NT2/D1 (cell line): ENCODE measurements at regions not wholly inside any gene's neighbourhood (a gene's known extent, or its start where the extent isn't known, plus 50 kb on each side); places are given as distances from the start of the nearest gene placed in this dataset.

ENCODE experiments used
- SUZ12 ChIP-seq: IDR thresholded peaks from 2 replicates; pipeline ENCODE4 v1.6.1; 2011; ENCODE audit not compliant: insufficient read length, insufficient read depth; ENCODE audit errors: extremely low read depth
- YY1 ChIP-seq: IDR thresholded peaks from 2 replicates; pipeline ENCODE4 v1.6.1; 2011; ENCODE audit not compliant: insufficient read length, insufficient read depth
- ZNF274 ChIP-seq: IDR thresholded peaks from 2 replicates; pipeline ENCODE4 v1.6.1; 2011; ENCODE audit warnings: mild to moderate bottlenecking, low read depth, low read length

- TF ChIP-seq SUZ12 (no peak), YY1 (no peak), ZNF274 (no peak)
These were observed 612.1 kb upstream of the CDH6 start for GRCh38 chr5:30581198-30581935.
